HepG2 (cell line): ENCODE measurements at regions not wholly inside any gene's neighbourhood (a gene's known extent, or its start where the extent isn't known, plus 50 kb on each side); places are given as distances from the start of the nearest gene placed in this dataset.

Experiments used
- ATAC-seq: fragments of 200-7000 bp; cut with Tn5 transposase; 3 replicates; pipeline ENCODE4 v1.9.1; 2020; ENCODE audit warnings: mild to moderate bottlenecking, moderate library complexity
- BruUV-seq: library from RNA; stranded (reverse); fragments of 400-500 nt; replicated peaks from 2 replicates; lab custom pipeline; 2021; lab: Mats Ljungman, UMichigan
- CTCF ChIA-PET: fragments of 300-600 bp; formaldehyde crosslinking; extraction: SDS; loops from one replicate; lab custom pipeline; 2021; ENCODE audit warnings: low total read pairs, inconsistent platforms, low intra/inter-chr PET ratio; lab: Yijun Ruan, JAX
- POLR2A ChIA-PET: fragments of 350-600 bp; sonication (Branson Sonifier 250); formaldehyde crosslinking; loops from one replicate; lab custom pipeline; 2020; ENCODE audit warnings: antibody characterized with exemption, inconsistent platforms; lab: Yijun Ruan, JAX
- DNase-seq: peaks from one replicate; pipeline ENCODE4 v3.0.0-alpha.2; 2015; ENCODE audit warnings: low spot score
- FAIRE-seq: peaks from 3 replicates; lab custom pipeline; 2011; peaks lifted over from hg19 to GRCh38; lab: Jason Lieb, UNC
- H2AFZ ChIP-seq: one replicate; pipeline ENCODE4 v1.6.1; 2011; ENCODE audit warnings: low read length, inconsistent platforms
- H3K27ac ChIP-seq: fragments of 300-600 bp; 3 replicates; pipeline ENCODE4 v1.8.0; 2011; ENCODE audit warnings: mixed run types, mild to moderate bottlenecking, mixed read lengths, low read length, inconsistent platforms; ENCODE audit not compliant: insufficient read depth; ENCODE audit errors: extremely low read length
- H3K27me3 ChIP-seq, 2 experiments: fragments of 200-600 bp in 1 of 2; 2 replicates in 1 of 2; 3 replicates in 1 of 2; pipeline versions ENCODE4 v1.6.0 to v1.8.0; 2011; ENCODE audit warnings: low read length in 2 of 2, mild to moderate bottlenecking in 2 of 2, moderate library complexity in 2 of 2, inconsistent platforms in 1 of 2; ENCODE audit not compliant: insufficient read depth in 2 of 2, control insufficient read depth in 1 of 2
- H3K36me3 ChIP-seq, 2 experiments: fragments of 200-600 bp in 1 of 2; replicated peaks in 1 of 2; 2 replicates in 1 of 2; 3 replicates in 1 of 2; pipeline versions ENCODE4 v1.5.1 to v1.8.0; 2011; ENCODE audit warnings: low read length in 2 of 2, inconsistent platforms in 1 of 2; ENCODE audit not compliant: insufficient read depth in 2 of 2, control insufficient read depth in 1 of 2
- H3K4me1 ChIP-seq: 2 replicates; pipeline ENCODE4 v1.5.1; 2012; ENCODE audit warnings: low read length, inconsistent platforms; ENCODE audit not compliant: insufficient read depth
- H3K4me2 ChIP-seq: 2 replicates; pipeline ENCODE4 v1.6.0; 2011; ENCODE audit warnings: low read depth, low read length, inconsistent platforms
- H3K4me3 ChIP-seq, 3 experiments: fragments of 200-600 bp in 1 of 3; sonication (generic), shearing (Covaris generic) in 1 of 3; replicated peaks in 1 of 3; 2 replicates each; pipeline ENCODE4 v1.5.1; 2011 to 2016; ENCODE audit warnings: low read length in 3 of 3, inconsistent platforms in 2 of 3, low read depth in 2 of 3, mild to moderate bottlenecking in 2 of 3, control low read depth in 1 of 3, mixed read lengths in 1 of 3; ENCODE audit not compliant: insufficient read depth in 1 of 3
- H3K79me2 ChIP-seq: one replicate; pipeline ENCODE4 v1.6.1; 2011; ENCODE audit warnings: low read length, inconsistent platforms; ENCODE audit not compliant: insufficient read depth
- H3K9ac ChIP-seq: 2 replicates; pipeline ENCODE4 v1.6.0; 2011; ENCODE audit warnings: mild to moderate bottlenecking, low read depth, low read length, inconsistent platforms; ENCODE audit not compliant: insufficient read depth
- H3K9me3 ChIP-seq: 2 replicates; pipeline ENCODE4 v1.5.1; 2012; ENCODE audit warnings: mild to moderate bottlenecking, low read length
- H4K20me1 ChIP-seq: 2 replicates; pipeline ENCODE4 v1.6.0; 2011; ENCODE audit warnings: inconsistent platforms, mild to moderate bottlenecking, low read length, moderate library complexity; ENCODE audit not compliant: insufficient read depth
- CENPT ChIP-seq: sonication (generic); formaldehyde crosslinking; IDR thresholded peaks from 2 replicates; pipeline ENCODE4 v1.8.0; 2022; ENCODE audit warnings: low read depth, mild to moderate bottlenecking, moderate library complexity, missing genetic modification reagents
- DBP ChIP-seq: sonication (generic); formaldehyde crosslinking; IDR thresholded peaks from 2 replicates; pipeline ENCODE4 v1.4.0; 2020; ENCODE audit warnings: missing genetic modification reagents; ENCODE audit errors: not compliant biosample characterization
- KLF9 ChIP-seq: IDR thresholded peaks from 2 replicates; pipeline ENCODE4 v1.6.1; 2016; ENCODE audit warnings: low read depth
- MBNL3 ChIP-seq: fragments of 250-450 bp; sonication (Bioruptor Pico); conservative IDR thresholded peaks from 2 replicates; pipeline ENCODE4 v1.8.0; 2022; ENCODE audit warnings: mild to moderate bottlenecking, inconsistent platforms
- MED1 ChIP-seq: sonication (generic); formaldehyde crosslinking; IDR thresholded peaks from 2 replicates; pipeline ENCODE4 v1.4.0; 2020; ENCODE audit warnings: missing genetic modification reagents
- MIER2 ChIP-seq: IDR thresholded peaks from 2 replicates; pipeline ENCODE4 v1.6.1; 2016; ENCODE audit warnings: missing biosample characterization, missing genetic modification reagents
- PHF21A ChIP-seq: sonication (generic); formaldehyde crosslinking; IDR thresholded peaks from 2 replicates; pipeline ENCODE4 v1.5.0; 2020; ENCODE audit warnings: mild to moderate bottlenecking, missing genetic modification reagents
- RNF219 ChIP-seq: sonication (generic); formaldehyde crosslinking; IDR thresholded peaks from 2 replicates; pipeline ENCODE4 v1.5.0; 2020; ENCODE audit warnings: mild to moderate bottlenecking, missing genetic modification reagents
- ZBTB14 ChIP-seq: sonication (generic); formaldehyde crosslinking; IDR thresholded peaks from 2 replicates; pipeline ENCODE4 v1.4.0; 2020; ENCODE audit warnings: missing genetic modification reagents
- ZNF407 ChIP-seq: sonication (generic); formaldehyde crosslinking; IDR thresholded peaks from one replicate; pipeline ENCODE4 v1.5.1; 2020; ENCODE audit warnings: mild to moderate bottlenecking, missing genetic modification reagents; ENCODE audit errors: not compliant biosample characterization
- ZNF432 ChIP-seq: sonication (generic); formaldehyde crosslinking; IDR thresholded peaks from 2 replicates; pipeline ENCODE4 v1.5.0; 2020; ENCODE audit warnings: missing genetic modification reagents, mild to moderate bottlenecking, borderline replicate concordance
- ZNF614 ChIP-seq: IDR thresholded peaks from 2 replicates; pipeline ENCODE4 v1.6.1; 2018; ENCODE audit warnings: missing biosample characterization, missing genetic modification reagents, inconsistent platforms, borderline replicate concordance
- ZNF724P ChIP-seq: sonication (generic); formaldehyde crosslinking; IDR thresholded peaks from 2 replicates; pipeline ENCODE4 v1.8.0; 2022; ENCODE audit warnings: missing genetic modification reagents, borderline replicate concordance
- WGBS: methylation state at CpG from one replicate; pipeline ENCODE4 v1.1.6; 2017; ENCODE audit warnings: low lambda C conversion rate; 5-methylcytosine and 5-hydroxymethylcytosine counted together
- in situ Hi-C: cut with HindIII; loops from 2 replicates; pipeline ENCODE4 v1.10.0; 2017; ENCODE audit warnings: low pct_unique_long_range_greater_than_20kb; ENCODE audit not compliant: extremely low pct_ligation_motif_present
- intact Hi-C: fragments of 100-400 bp; cut with micrococcal nuclease; formaldehyde crosslinking; loops from one replicate; pipeline ENCODE4 v1.10.0; 2022; ENCODE audit not compliant: unreplicated experiment

GRCh38 chrX:39337451-39337850, 536.2 kb downstream of the MID1IP1 start:
- FAIRE-seq (no peak), ATAC-seq (no peak), DNase-seq (no peak)
- ChIA-PET POLR2A (no interaction called here), CTCF (no interaction called here)
- no peaks in the 10 kb centered on the region for H3K9me3 ChIP-seq
- no peaks in the 10 kb centered on the region for H3K4me1 ChIP-seq
- intact Hi-C loops: no loop called here
- in situ Hi-C loops: no loop called here
- no peak overlapping the region for H3K27ac ChIP-seq
- H3K36me3 ChIP-seq: no peaks in the 10 kb centered on the region
- H3K27me3 ChIP-seq: no peaks in the 10 kb centered on the region
- no peak overlapping the region for H3K4me3 ChIP-seq
- H2AFZ ChIP-seq: no peak overlapping the region
- 57% methylated on average over 3 of the region's 5 CpGs for WGBS
- no peak overlapping the region for H3K4me2 ChIP-seq
- BruUV-seq: no TSS peak
- no peaks in the 10 kb centered on the region for H4K20me1 ChIP-seq
- no peaks in the 10 kb centered on the region for H3K79me2 ChIP-seq
- H3K9ac ChIP-seq: no peak overlapping the region
- TF ChIP-seq ZNF614 (CRISPR knock-in tag) (no peak), KLF9 (CRISPR knock-in tag) (no peak), MED1 (CRISPR knock-in tag) (no peak), ZBTB14 (CRISPR knock-in tag) (no peak), DBP (no peak), MIER2 (no peak), CENPT (CRISPR knock-in tag) (no peak), ZNF432 (CRISPR knock-in tag) (no peak), PHF21A (CRISPR knock-in tag) (no peak), RNF219 (no peak), ZNF724P (CRISPR knock-in tag) (no peak), MBNL3 (no peak), ZNF407 (no peak)
